H9 (cell line): ENCODE measurements at regions not wholly inside any gene's neighbourhood (a gene's known extent, or its start where the extent isn't known, plus 50 kb on each side); places are given as distances from the start of the nearest gene placed in this dataset.

Experiments
- DNase-seq: peaks from one replicate; pipeline ENCODE4 v3.0.0-alpha.2; 2017
- H2AFZ ChIP-seq: one replicate; pipeline ENCODE4 v1.6.1; 2013; ENCODE audit warnings: mild to moderate bottlenecking, low read length, control low read depth, moderate library complexity
- H2AK5ac ChIP-seq: 2 replicates; pipeline ENCODE4 v1.6.1; 2013; ENCODE audit warnings: low read length, control low read depth, mixed read lengths; ENCODE audit not compliant: insufficient read length
- H2BK120ac ChIP-seq: one replicate; pipeline ENCODE4 v1.6.1; 2013; ENCODE audit warnings: low read depth, mild to moderate bottlenecking, low read length, control low read depth, inconsistent platforms; ENCODE audit not compliant: poor library complexity, severe bottlenecking
- H2BK12ac ChIP-seq: 2 replicates; pipeline ENCODE4 v1.6.1; 2013; ENCODE audit warnings: low read length, control low read depth, mixed read lengths, low read depth; ENCODE audit not compliant: insufficient read length
- H2BK15ac ChIP-seq: 2 replicates; pipeline ENCODE4 v1.6.1; 2013; ENCODE audit warnings: low read depth, low read length, control low read depth
- H2BK20ac ChIP-seq: one replicate; pipeline ENCODE4 v1.6.1; 2013; ENCODE audit warnings: low read depth, mild to moderate bottlenecking, low read length, control low read depth, inconsistent platforms; ENCODE audit not compliant: poor library complexity, severe bottlenecking
- H2BK5ac ChIP-seq: 2 replicates; pipeline ENCODE4 v1.6.1; 2013; ENCODE audit warnings: low read length, control low read depth, mixed read lengths; ENCODE audit not compliant: insufficient read length
- H3K14ac ChIP-seq: 2 replicates; pipeline ENCODE4 v1.6.1; 2013; ENCODE audit warnings: low read length, control low read depth; ENCODE audit not compliant: insufficient read depth
- H3K18ac ChIP-seq: 2 replicates; pipeline ENCODE4 v1.6.1; 2013; ENCODE audit warnings: low read depth, mild to moderate bottlenecking, mixed read lengths, low read length, control low read depth; ENCODE audit not compliant: insufficient read length
- H3K23ac ChIP-seq: 2 replicates; pipeline ENCODE4 v1.6.1; 2013; ENCODE audit warnings: low read length, control low read depth, mixed read lengths, low read depth; ENCODE audit not compliant: insufficient read length
- H3K23me2 ChIP-seq: 2 replicates; pipeline ENCODE4 v1.6.1; 2013; ENCODE audit warnings: low read depth, mild to moderate bottlenecking, mixed read lengths, low read length, control low read depth; ENCODE audit not compliant: insufficient read length, poor library complexity, severe bottlenecking
- H3K27ac ChIP-seq: 2 replicates; pipeline ENCODE4 v1.5.1; 2013; ENCODE audit warnings: low read length, control low read depth, mixed read lengths, low read depth; ENCODE audit not compliant: insufficient read length
- H3K27me3 ChIP-seq: 2 replicates; pipeline ENCODE4 v1.6.1; 2013; ENCODE audit warnings: low read length, control low read depth, inconsistent platforms; ENCODE audit not compliant: insufficient read depth
- H3K4ac ChIP-seq: 2 replicates; pipeline ENCODE4 v1.6.1; 2013; ENCODE audit warnings: low read depth, mild to moderate bottlenecking, control low read depth, inconsistent platforms, low read length, moderate library complexity
- H3K4me1 ChIP-seq: 2 replicates; pipeline ENCODE4 v1.6.1; 2013; ENCODE audit warnings: low read length, control low read depth, inconsistent platforms; ENCODE audit not compliant: insufficient read depth
- H3K4me2 ChIP-seq: 2 replicates; pipeline ENCODE4 v1.6.1; 2013; ENCODE audit warnings: low read length, control low read depth, mixed read lengths; ENCODE audit not compliant: insufficient read length, insufficient read depth
- H3K56ac ChIP-seq: 2 replicates; pipeline ENCODE4 v1.6.1; 2013; ENCODE audit warnings: low read depth, mild to moderate bottlenecking, mixed read lengths, low read length, control low read depth; ENCODE audit not compliant: insufficient read length
- H3K79me1 ChIP-seq: 2 replicates; pipeline ENCODE4 v1.6.1; 2013; ENCODE audit warnings: low read depth, mild to moderate bottlenecking, moderate library complexity, low read length, control low read depth, inconsistent platforms; ENCODE audit not compliant: insufficient read depth, poor library complexity, severe bottlenecking
- H3K79me2 ChIP-seq: 2 replicates; pipeline ENCODE4 v1.6.1; 2013; ENCODE audit warnings: low read length, control low read depth, inconsistent platforms; ENCODE audit not compliant: insufficient read depth
- H3K9ac ChIP-seq: 2 replicates; pipeline ENCODE4 v1.6.1; 2013; ENCODE audit warnings: low read length, control low read depth, mixed read lengths; ENCODE audit not compliant: insufficient read length; ENCODE audit errors: extremely low read depth
- H3K9me3 ChIP-seq: one replicate; pipeline ENCODE4 v1.6.1; 2013; ENCODE audit warnings: low read depth, low read length, inconsistent platforms; ENCODE audit not compliant: control insufficient read depth
- H3T11ph ChIP-seq: one replicate; pipeline ENCODE4 v1.6.1; 2013; ENCODE audit warnings: mild to moderate bottlenecking, low read length, control low read depth, inconsistent platforms
- H4K20me1 ChIP-seq: one replicate; pipeline ENCODE4 v1.6.1; 2013; ENCODE audit not compliant: control insufficient read depth, insufficient read length, insufficient read depth
- H4K5ac ChIP-seq: 2 replicates; pipeline ENCODE4 v1.6.1; 2013; ENCODE audit warnings: low read depth, mild to moderate bottlenecking, mixed read lengths, low read length, control low read depth; ENCODE audit not compliant: insufficient read length
- H4K8ac ChIP-seq: replicated peaks from 2 replicates; pipeline ENCODE4 v1.6.1; 2013; ENCODE audit warnings: low read length, control low read depth, mixed read lengths, low read depth; ENCODE audit not compliant: insufficient read length
- H4K91ac ChIP-seq: 2 replicates; pipeline ENCODE4 v1.6.1; 2013; ENCODE audit warnings: low read depth, mild to moderate bottlenecking, moderate library complexity, mixed read lengths, low read length, control low read depth; ENCODE audit not compliant: insufficient read length
- H3K27ac Mint-ChIP-seq, 3 experiments: 2 replicates in 2 of 3; 3 replicates in 1 of 3; pipeline ENCODE4 v1.8.0; 2020 to 2021; ENCODE audit warnings: mixed read lengths in 3 of 3, mild to moderate bottlenecking in 1 of 3, moderate library complexity in 1 of 3
- H3K27me3 Mint-ChIP-seq: 2 replicates; pipeline ENCODE4 v1.8.0; 2021; ENCODE audit warnings: low read depth, mild to moderate bottlenecking, moderate library complexity, mixed read lengths
- H3K36me3 Mint-ChIP-seq, 3 experiments: 2 replicates in 2 of 3; 3 replicates in 1 of 3; pipeline ENCODE4 v1.8.0; 2020 to 2021; ENCODE audit warnings: low read depth in 3 of 3, mixed read lengths in 3 of 3; ENCODE audit not compliant: insufficient read depth in 1 of 3
- H3K4me1 Mint-ChIP-seq, 2 experiments: 2 replicates each; pipeline ENCODE4 v1.8.0; 2020; ENCODE audit warnings: mixed read lengths in 2 of 2
- H3K4me3 Mint-ChIP-seq, 2 experiments: 2 replicates in 1 of 2; 3 replicates in 1 of 2; pipeline ENCODE4 v1.8.0; 2020 to 2021; ENCODE audit warnings: mild to moderate bottlenecking in 2 of 2, mixed read lengths in 2 of 2, moderate library complexity in 1 of 2
- H3K9me3 Mint-ChIP-seq, 2 experiments: 2 replicates in 1 of 2; 3 replicates in 1 of 2; pipeline ENCODE4 v1.8.0; 2020; ENCODE audit warnings: mild to moderate bottlenecking in 2 of 2, mixed read lengths in 2 of 2, moderate library complexity in 1 of 2
- TF ChIP-seq, protein P1 (sequence below): fragments of 200-600 bp; sonication (generic); conservative IDR thresholded peaks from 3 replicates; pipeline ENCODE4 v1.8.0; 2021; ENCODE audit warnings: antibody characterized with exemption, mild to moderate bottlenecking

DNA sequence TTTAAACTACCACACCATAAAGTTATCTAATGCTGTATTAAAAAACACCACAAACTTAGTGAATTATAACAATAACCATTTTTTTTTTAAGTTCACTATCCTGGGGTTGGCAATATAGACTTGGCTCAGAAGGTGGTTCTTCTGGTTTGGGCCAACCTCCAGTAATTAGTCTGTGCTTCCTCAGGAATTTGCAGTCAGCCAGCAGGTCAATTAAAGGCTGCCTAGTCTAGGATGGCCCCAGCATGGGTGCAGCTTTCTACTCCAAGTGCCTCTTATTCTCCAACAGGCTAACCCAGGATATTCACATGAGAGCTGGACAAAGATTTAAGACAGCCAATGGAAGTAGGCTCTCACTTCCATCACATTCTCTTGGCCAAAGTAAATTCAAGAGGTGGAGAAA lies 379.1 kb upstream of the FIGN start:
- DNase-seq, result no peak
- Histone ChIP-seq H3K23me2 (no peaks in the 10 kb centered on the region), H3K23ac (no peak overlapping the region), H4K20me1 (no peaks in the 10 kb centered on the region), H3K9me3 (no peaks in the 10 kb centered on the region), H3K18ac (no peak overlapping the region), H3T11ph (no peak overlapping the region), H2AK5ac (no peak overlapping the region), H4K5ac (no peak overlapping the region), H2BK120ac (no peak overlapping the region), H2BK5ac (no peak overlapping the region), H3K79me1 (no peaks in the 10 kb centered on the region), H3K27ac (no peak overlapping the region), H3K79me2 (no peaks in the 10 kb centered on the region), H3K27me3 (no peaks in the 10 kb centered on the region), H2BK12ac (no peak overlapping the region), H3K4me2 (no peak overlapping the region), H3K4me1 (no peaks in the 10 kb centered on the region), H2AFZ (no peak overlapping the region), H2BK20ac (no peak overlapping the region), H2BK15ac (no peak overlapping the region), H4K91ac (no peak overlapping the region), H3K56ac (no peak overlapping the region), H4K8ac (no peak overlapping the region), H3K14ac (no peak overlapping the region), H3K4ac (no peak overlapping the region), H3K9ac (no peak overlapping the region)
- H3K9me3 Mint-ChIP-seq, result no peaks in the 10 kb centered on the region
- no peaks in the 10 kb centered on the region for H3K36me3 Mint-ChIP-seq
- no peak overlapping the region for H3K4me3 Mint-ChIP-seq
- no peaks in the 10 kb centered on the region for H3K27me3 Mint-ChIP-seq
- H3K4me1 Mint-ChIP-seq, result peaks cover 0 to 6% of the 10 kb centered on the region in 2 experiments; a peak in 2 of 4 replicates
- TF ChIP-seq, protein P1, sequence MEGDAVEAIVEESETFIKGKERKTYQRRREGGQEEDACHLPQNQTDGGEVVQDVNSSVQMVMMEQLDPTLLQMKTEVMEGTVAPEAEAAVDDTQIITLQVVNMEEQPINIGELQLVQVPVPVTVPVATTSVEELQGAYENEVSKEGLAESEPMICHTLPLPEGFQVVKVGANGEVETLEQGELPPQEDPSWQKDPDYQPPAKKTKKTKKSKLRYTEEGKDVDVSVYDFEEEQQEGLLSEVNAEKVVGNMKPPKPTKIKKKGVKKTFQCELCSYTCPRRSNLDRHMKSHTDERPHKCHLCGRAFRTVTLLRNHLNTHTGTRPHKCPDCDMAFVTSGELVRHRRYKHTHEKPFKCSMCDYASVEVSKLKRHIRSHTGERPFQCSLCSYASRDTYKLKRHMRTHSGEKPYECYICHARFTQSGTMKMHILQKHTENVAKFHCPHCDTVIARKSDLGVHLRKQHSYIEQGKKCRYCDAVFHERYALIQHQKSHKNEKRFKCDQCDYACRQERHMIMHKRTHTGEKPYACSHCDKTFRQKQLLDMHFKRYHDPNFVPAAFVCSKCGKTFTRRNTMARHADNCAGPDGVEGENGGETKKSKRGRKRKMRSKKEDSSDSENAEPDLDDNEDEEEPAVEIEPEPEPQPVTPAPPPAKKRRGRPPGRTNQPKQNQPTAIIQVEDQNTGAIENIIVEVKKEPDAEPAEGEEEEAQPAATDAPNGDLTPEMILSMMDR, result no peak
- H3K27ac Mint-ChIP-seq, result no peak overlapping the region
